HG02623 (cell line): ENCODE measurements at regions not wholly inside any gene's neighbourhood (a gene's known extent, or its start where the extent isn't known, plus 50 kb on each side); places are given as distances from the start of the nearest gene placed in this dataset.
A peak's percentile ranks its signal among the peaks of the same experiment; 100 is the strongest.
"Not testable (repeated sequence)": the region's sequence is repeated elsewhere in the genome, so short reads cannot be mapped to it uniquely, and the experiment has no call there.

Source experiments
- ATAC-seq: cut with Tn5 transposase; IDR thresholded peaks from one replicate; pipeline ENCODE4 v1.9.1; 2021; ENCODE audit warnings: moderate library complexity; ENCODE audit not compliant: unreplicated experiment

GRCh38 chr6:154598399-154598798 is 87.9 kb upstream of the CNKSR3 start:
- ATAC-seq, result no peak

GRCh38 chr6:154602296-154602695 is 91.8 kb upstream of the CNKSR3 start:
- ATAC-seq, result no peak

GRCh38 chr6:154602708-154603107 is 92.2 kb upstream of the CNKSR3 start:
- no peak for ATAC-seq

- ATAC-seq, result no peak
Measured at GRCh38 chr6:154604119-154604518, 93.6 kb upstream of the CNKSR3 start.

- peak; percentile 37 for ATAC-seq
Measured at GRCh38 chr6:154605178-154605881, 94.8 kb upstream of the CNKSR3 start.

- no peak for ATAC-seq
Measured at GRCh38 chr6:154605882-154606370, 95.4 kb upstream of the CNKSR3 start.

- peak; percentile 78 for ATAC-seq
Measured at GRCh38 chr6:154606457-154606856, 96.0 kb upstream of the CNKSR3 start.

GRCh38 chr6:154606860-154607259 is 96.4 kb upstream of the CNKSR3 start:
- ATAC-seq, result no peak

GRCh38 chr6:154611241-154611640 is 100.8 kb upstream of the CNKSR3 start:
- ATAC-seq, result no peak

GRCh38 chr6:154611847-154612246 is 101.4 kb upstream of the CNKSR3 start:
- ATAC-seq, result no peak

GRCh38 chr6:154613137-154613676 is 102.7 kb upstream of the CNKSR3 start:
- ATAC-seq, result no peak

- no peak for ATAC-seq
Measured at GRCh38 chr6:154614101-154614500, 103.6 kb upstream of the CNKSR3 start.

- ATAC-seq, result no peak
Measured at GRCh38 chr6:154614641-154615040, 104.2 kb upstream of the CNKSR3 start.

GRCh38 chr6:154615483-154616025 is 105.1 kb upstream of the CNKSR3 start:
- no peak for ATAC-seq

GRCh38 chr6:154617175-154617574 is 106.7 kb upstream of the CNKSR3 start:
- no peak for ATAC-seq

GRCh38 chr6:154619146-154619545 is 108.7 kb upstream of the CNKSR3 start:
- ATAC-seq, result no peak

GRCh38 chr6:154621686-154622085 is 111.2 kb upstream of the CNKSR3 start:
- no peak for ATAC-seq

- ATAC-seq, result no peak
Measured at GRCh38 chr6:154622618-154623336, 110.4 kb upstream of the SCAF8 start.

GRCh38 chr6:154623391-154623790 is 109.8 kb upstream of the SCAF8 start:
- no peak for ATAC-seq

- ATAC-seq, result no peak
Measured at GRCh38 chr6:154624038-154624599, 109.1 kb upstream of the SCAF8 start.

- not testable (repeated sequence) for ATAC-seq
Measured at GRCh38 chr6:154624727-154625126, 108.5 kb upstream of the SCAF8 start.
